ENCODE measurements at regions not wholly inside any gene's neighbourhood (a gene's known extent, or its start where the extent isn't known, plus 50 kb on each side); places are given as distances from the start of the nearest gene placed in this dataset.

GRCh38 chr4:124768596-124769365, 56.2 kb upstream of the ANKRD50 start:
- TF ChIP-seq, protein P1, sequence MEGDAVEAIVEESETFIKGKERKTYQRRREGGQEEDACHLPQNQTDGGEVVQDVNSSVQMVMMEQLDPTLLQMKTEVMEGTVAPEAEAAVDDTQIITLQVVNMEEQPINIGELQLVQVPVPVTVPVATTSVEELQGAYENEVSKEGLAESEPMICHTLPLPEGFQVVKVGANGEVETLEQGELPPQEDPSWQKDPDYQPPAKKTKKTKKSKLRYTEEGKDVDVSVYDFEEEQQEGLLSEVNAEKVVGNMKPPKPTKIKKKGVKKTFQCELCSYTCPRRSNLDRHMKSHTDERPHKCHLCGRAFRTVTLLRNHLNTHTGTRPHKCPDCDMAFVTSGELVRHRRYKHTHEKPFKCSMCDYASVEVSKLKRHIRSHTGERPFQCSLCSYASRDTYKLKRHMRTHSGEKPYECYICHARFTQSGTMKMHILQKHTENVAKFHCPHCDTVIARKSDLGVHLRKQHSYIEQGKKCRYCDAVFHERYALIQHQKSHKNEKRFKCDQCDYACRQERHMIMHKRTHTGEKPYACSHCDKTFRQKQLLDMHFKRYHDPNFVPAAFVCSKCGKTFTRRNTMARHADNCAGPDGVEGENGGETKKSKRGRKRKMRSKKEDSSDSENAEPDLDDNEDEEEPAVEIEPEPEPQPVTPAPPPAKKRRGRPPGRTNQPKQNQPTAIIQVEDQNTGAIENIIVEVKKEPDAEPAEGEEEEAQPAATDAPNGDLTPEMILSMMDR (conservative IDR thresholded peaks at IDR 0.05): no peak
- no peak for TF ChIP-seq EZH2 (IDR thresholded peaks at IDR 0.05; ENCODE audit: low read depth)
